Activated CD8-positive, alpha-beta memory T cell treated with anti-CD3 and anti-CD28 coated beads, Interleukin-2, amount 50 U/mL, for 1 hour (primary cell): ENCODE measurements at regions not wholly inside any gene's neighbourhood (a gene's known extent, or its start where the extent isn't known, plus 50 kb on each side); places are given as distances from the start of the nearest gene placed in this dataset.
"Not testable (repeated sequence)": the region's sequence is repeated elsewhere in the genome, so short reads cannot be mapped to it uniquely, and the experiment has no call there.

Source experiments
- DNase-seq: peaks from one replicate; pipeline ENCODE4 v3.0.0-alpha.2; 2020; ENCODE audit errors: extremely low read depth

- DNase-seq: not testable (repeated sequence)
Observed at GRCh38 chr1:224029286-224030025, 84.5 kb upstream of the FBXO28 start.

DNA sequence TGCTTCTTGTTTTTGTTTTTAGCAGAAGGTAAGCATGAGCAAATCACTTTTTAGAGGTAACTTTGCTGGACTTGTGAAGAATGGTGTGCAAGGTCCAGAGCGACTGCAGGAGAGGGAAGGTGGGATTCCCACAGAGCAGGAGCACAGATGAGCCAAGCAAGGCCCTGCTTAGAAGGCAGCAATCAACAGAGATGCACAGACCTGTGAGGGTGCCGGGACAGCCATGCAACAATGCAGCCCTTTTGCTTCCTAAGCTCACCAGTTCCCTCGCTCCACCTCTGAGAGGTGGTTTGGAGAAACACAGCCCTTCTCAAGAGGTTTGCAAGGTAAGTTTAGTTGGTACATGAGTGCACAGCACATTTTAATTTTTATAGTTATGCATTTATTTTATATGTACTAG is 85.1 kb upstream of the FBXO28 start:
- DNase-seq: not testable (repeated sequence)

- not testable (repeated sequence) for DNase-seq
Observed at GRCh38 chr1:224023122-224023521, 90.8 kb upstream of the FBXO28 start.

DNA sequence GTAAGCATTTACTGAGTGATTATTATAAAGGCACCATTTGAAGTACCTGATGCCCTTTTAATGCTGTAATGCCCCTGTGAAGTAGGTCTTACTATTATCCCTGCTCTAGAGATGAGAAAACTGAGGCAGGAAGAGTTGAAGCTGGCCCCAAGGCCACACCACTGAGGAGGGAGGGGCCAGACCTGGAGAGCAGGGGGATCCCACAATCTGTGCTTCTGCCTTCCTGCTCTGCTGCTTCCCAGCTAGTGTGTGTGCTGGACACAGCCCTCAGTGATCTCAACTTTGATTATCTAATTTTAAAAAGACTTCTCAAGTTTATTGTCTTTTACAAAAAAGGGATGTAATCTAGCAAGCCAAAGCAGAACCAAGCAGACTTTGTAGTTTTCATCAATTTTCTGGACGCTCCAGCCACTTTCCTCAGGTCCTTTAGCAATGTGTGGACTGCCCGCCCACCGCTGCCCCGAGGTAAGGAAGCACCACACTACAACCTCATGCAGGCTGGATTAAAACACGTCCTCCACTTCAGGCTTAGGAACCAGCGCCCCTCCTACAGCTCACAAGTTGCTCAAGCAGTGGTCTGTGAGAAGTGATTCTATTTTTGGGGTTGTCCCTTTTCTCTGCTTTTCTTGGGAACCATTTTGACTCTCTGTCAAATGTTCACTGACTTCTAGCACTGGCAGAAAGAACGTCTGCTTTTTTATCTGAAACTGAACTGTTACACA is 91.5 kb upstream of the FBXO28 start:
- not testable (repeated sequence) for DNase-seq

DNA sequence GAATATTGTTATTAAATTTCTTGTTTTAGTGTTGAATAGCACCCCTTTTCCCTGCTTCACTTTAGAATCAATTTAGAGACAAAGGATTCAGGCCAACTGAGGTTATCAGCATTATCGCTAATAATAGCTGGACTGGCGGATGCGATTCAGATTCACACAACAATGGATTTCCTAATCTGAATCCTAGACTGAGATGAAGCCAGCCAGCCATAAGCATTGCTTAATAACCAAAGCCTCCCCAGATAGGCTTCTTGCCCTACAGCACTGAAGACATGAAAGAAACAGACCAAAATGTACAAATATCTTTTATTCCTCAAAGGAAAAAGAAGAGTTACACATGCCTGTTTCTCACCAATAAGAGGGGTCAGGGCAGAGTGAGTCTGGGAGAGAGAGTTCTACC is 94.0 kb upstream of the FBXO28 start:
- not testable (repeated sequence) for DNase-seq

DNA sequence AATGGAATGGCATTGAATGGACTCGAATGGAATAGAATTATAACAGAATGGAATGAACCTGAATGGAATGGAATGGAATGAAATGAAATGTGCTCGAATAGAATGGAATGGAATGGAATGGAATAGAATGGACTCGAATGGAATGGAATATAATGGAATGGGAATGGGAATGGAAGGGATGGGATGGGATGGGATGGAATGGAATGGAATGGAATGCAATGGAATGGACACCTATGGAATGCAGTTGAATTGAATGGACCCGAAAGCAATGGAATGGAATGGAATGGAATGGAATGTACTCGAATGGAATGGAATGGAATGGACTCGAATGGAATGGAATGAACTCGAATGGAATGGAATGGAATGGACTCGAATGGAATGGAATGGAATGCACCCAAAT is 98.1 kb upstream of the FBXO28 start:
- DNase-seq: not testable (repeated sequence)

- DNase-seq: no peak
Observed at GRCh38 chr1:224014330-224014649, 99.6 kb upstream of the FBXO28 start.

GRCh38 chr1:224013626-224014329 is 100.1 kb upstream of the FBXO28 start:
- DNase-seq: not testable (repeated sequence)

GRCh38 chr1:224012807-224013434 is 101.0 kb upstream of the FBXO28 start:
- not testable (repeated sequence) for DNase-seq

GRCh38 chr1:224012162-224012561 is 101.7 kb upstream of the FBXO28 start:
- not testable (repeated sequence) for DNase-seq

GRCh38 chr1:224011751-224012150 is 102.2 kb upstream of the FBXO28 start:
- DNase-seq: not testable (repeated sequence)

GRCh38 chr1:224011153-224011552 is 102.8 kb upstream of the FBXO28 start:
- not testable (repeated sequence) for DNase-seq

- DNase-seq: not testable (repeated sequence)
Observed at GRCh38 chr1:224005973-224006372, 107.9 kb upstream of the FBXO28 start.

DNA sequence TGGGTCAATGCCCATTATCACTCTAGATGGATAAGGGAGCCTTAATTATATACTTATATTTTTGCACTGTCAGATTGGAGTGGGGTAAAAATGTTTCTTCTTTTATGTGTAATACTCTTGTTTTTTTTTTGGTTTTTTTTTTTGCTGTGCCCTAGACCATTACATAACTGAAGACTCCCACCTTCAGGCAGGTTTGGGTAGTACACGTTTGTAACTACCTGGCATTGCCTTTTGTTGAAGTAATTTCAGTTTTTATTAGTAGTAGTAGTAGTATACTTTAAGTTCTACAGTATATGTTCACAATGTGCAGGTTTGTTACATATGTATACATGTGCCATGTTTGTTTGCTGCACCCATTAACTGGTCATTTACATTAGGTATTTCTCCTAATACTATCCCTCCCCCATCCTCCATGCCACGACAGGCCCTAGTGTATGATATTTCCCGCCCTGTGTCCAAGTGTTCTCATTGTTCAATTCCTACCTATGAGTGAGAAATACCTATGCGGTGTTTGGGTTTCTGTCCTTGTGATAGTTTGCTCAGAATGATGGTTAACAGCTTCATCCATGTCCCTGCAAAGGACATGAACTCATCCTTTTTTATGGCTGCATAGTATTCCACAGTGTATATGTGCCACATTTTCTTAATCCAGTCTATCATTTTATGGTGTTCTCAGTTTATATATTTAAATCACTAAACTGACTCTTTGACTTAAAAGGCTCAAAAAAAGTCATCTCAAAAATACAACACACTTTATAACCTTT is 109.2 kb upstream of the FBXO28 start:
- DNase-seq: peak; percentile 24

GRCh38 chr1:224003896-224004295 is 110.0 kb upstream of the FBXO28 start:
- DNase-seq: not testable (repeated sequence)

DNA sequence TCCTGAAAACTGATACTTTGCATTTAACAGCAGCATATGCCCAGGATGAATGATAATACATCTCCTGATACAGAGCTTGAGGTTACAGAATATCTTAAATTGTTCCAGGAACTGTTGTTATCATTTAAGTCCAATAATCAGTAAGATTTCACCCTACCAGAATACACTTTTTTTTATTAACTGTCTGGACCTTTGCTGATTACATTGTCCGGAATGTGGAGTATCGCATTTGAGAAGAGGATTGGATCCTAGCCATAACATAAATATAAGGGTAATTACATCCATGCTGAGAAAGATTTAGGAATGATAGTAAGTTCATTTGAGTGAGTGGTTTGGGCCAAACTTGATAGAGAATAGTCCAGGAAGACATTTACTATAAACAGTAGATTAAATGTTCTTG is 112.2 kb upstream of the FBXO28 start:
- DNase-seq: not testable (repeated sequence)

- DNase-seq: not testable (repeated sequence)
Observed at GRCh38 chr1:223999761-224000160, 114.2 kb upstream of the FBXO28 start.

GRCh38 chr1:223998676-223999455 is 115.0 kb upstream of the FBXO28 start:
- not testable (repeated sequence) for DNase-seq

DNA sequence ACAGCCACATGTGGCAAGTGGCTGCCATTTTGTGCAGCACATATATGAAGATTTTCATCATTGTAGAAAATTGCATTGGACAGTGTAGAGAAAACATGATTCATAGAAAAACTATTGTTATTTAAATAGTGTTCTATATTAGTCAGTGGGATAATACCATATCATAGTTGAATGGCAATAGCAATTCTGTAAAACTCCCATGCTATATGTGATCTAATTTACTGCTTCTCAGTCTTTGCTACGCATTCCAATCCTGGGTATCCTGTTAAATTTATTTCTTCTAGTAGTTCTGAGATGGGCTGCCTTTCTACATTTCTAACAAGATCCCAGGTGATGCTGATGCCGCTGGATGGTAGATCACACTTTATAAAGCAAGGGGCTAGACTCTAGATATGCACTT is 117.5 kb upstream of the FBXO28 start:
- not testable (repeated sequence) for DNase-seq

GRCh38 chr1:223992456-223993246 is 121.3 kb upstream of the FBXO28 start:
- DNase-seq: peak; percentile 98
